Progenitor cell of endocrine pancreas (in vitro differentiated cells): ENCODE measurements at regions not wholly inside any gene's neighbourhood (a gene's known extent, or its start where the extent isn't known, plus 50 kb on each side); places are given as distances from the start of the nearest gene placed in this dataset.
"Not testable (repeated sequence)": the region's sequence is repeated elsewhere in the genome, so short reads cannot be mapped to it uniquely, and the experiment has no call there.

ENCODE experiments used
- DNase-seq: peaks from one replicate; pipeline ENCODE4 v3.0.0; 2021; ENCODE audit warnings: low spot score; ENCODE audit not compliant: unreplicated experiment
- H3K27ac Mint-ChIP-seq: 2 replicates; pipeline ENCODE4 v1.8.0; 2021; ENCODE audit warnings: mild to moderate bottlenecking, moderate library complexity, mixed read lengths
- H3K27me3 Mint-ChIP-seq: 2 replicates; pipeline ENCODE4 v1.8.0; 2021; ENCODE audit warnings: mixed read lengths
- H3K36me3 Mint-ChIP-seq: 2 replicates; pipeline ENCODE4 v1.8.0; 2022; ENCODE audit warnings: mixed read lengths; ENCODE audit not compliant: insufficient read depth
- H3K4me1 Mint-ChIP-seq: 2 replicates; pipeline ENCODE4 v1.8.0; 2021; ENCODE audit warnings: low read depth, mixed read lengths
- H3K4me3 Mint-ChIP-seq: 2 replicates; pipeline ENCODE4 v1.8.0; 2021; ENCODE audit warnings: low read depth, mild to moderate bottlenecking, moderate library complexity, mixed read lengths
- H3K9me3 Mint-ChIP-seq: 2 replicates; pipeline ENCODE4 v1.8.0; 2021; ENCODE audit warnings: low read depth, mixed read lengths
- TF ChIP-seq, protein P1 (sequence below): fragments of 200-600 bp; sonication (generic); IDR thresholded peaks from one replicate; pipeline ENCODE4 v1.5.0; 2021; ENCODE audit warnings: antibody characterized with exemption, mild to moderate bottlenecking; ENCODE audit not compliant: unreplicated experiment

DNA sequence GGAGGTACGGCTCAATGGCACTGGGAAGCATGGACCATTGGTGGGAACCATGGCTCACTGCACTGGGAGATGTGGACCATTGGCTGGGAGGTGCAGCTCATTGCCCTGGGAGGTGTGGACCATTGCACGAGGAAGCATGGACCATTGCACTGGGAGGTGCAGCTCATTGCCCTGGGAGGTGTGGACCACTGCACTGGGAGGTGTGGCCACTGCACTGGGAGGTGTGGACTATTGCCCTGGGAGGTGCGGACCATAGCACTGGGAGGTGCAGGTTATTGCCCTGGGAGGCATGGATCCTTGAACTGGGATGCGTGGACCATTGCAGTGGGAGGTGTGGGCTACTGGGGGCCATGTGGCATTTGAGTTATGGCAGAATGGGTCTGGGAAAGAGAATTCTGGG is 195.4 kb upstream of the PLGLB1 start:
- H3K27me3 Mint-ChIP-seq, H3K4me3 Mint-ChIP-seq, DNase-seq, H3K9me3 Mint-ChIP-seq, H3K4me1 Mint-ChIP-seq, H3K36me3 Mint-ChIP-seq, H3K27ac Mint-ChIP-seq: not testable (repeated sequence)

DNA sequence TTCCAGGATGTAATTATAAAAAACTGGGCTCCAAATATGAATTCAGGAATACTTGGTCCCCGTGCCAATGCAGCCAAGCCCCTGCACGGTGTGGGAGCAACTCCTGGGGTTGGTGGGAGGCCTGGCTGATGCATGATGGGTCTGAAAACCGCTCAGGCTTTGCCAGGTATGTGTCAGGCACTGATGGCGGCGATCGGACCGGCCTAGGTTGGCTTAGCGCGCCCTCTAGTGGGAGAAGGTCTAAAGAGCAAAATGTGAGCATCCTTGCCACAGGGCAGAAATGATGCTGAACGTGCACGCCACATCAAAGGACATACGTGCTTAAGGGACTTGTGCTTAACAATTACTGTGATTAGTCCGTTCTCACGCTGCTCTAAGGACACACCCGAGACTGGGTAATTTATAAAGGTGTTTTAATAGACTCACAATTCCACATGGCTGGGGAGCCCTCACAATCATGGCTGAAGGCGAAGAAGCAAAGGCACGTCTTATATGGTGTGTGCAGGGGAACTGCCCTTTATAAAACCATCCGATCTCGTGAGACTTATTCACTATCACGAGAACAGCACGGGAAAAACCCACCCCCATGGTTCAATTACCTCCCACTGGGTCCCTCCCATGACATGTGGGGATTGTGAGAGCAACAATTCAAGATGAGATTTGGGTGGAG is 196.2 kb upstream of the PLGLB1 start:
- not testable (repeated sequence) for H3K4me1 Mint-ChIP-seq, H3K36me3 Mint-ChIP-seq, DNase-seq, H3K9me3 Mint-ChIP-seq, H3K27me3 Mint-ChIP-seq, H3K27ac Mint-ChIP-seq, H3K4me3 Mint-ChIP-seq

DNA sequence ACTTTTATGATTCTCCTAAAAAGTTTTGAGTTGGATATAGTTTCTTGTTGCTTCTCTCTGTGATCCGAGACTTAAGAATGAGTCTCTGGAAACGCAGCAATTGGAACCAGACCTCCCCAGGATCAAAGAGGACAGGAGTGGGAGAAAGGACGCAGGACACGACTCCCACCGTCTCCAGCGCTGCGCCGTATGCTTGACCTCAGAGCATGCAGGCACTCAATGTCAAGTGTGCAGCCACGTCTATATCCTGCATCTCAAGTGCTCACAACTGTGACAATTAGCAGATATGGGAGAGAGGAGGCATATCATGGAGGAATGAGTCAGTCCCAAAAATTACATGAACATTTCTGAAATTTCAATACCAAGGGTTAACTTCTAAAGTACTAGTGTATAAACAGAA is 199.0 kb upstream of the PLGLB1 start:
- peaks cover 11% of the 10 kb centered on the region for H3K27me3 Mint-ChIP-seq
- H3K4me1 Mint-ChIP-seq, DNase-seq, H3K9me3 Mint-ChIP-seq, H3K4me3 Mint-ChIP-seq, H3K27ac Mint-ChIP-seq, H3K36me3 Mint-ChIP-seq: not testable (repeated sequence)

DNA sequence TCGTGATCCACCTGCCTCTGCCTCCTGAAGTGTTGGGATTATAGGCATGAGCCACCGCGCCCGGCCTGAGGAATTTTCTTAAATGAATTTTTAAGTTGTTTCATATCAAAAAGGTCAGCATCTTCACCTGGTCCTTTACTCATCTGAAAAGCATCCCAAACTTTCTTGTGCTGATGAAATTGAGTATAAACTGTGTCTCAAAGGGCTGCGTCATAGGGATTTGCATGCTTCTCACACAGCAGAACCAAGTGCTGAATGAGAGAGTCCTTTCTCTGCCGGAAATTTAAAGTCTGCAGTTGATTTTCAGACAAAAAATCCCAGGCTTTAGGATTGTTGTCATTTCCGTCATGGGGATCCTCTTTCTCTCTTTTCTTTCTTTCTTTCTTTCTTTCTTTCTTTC is 200.5 kb upstream of the PLGLB1 start:
- H3K27ac Mint-ChIP-seq, H3K4me1 Mint-ChIP-seq, DNase-seq, H3K4me3 Mint-ChIP-seq, H3K9me3 Mint-ChIP-seq, H3K36me3 Mint-ChIP-seq: not testable (repeated sequence)
- peaks cover 14% of the 10 kb centered on the region for H3K27me3 Mint-ChIP-seq

DNA sequence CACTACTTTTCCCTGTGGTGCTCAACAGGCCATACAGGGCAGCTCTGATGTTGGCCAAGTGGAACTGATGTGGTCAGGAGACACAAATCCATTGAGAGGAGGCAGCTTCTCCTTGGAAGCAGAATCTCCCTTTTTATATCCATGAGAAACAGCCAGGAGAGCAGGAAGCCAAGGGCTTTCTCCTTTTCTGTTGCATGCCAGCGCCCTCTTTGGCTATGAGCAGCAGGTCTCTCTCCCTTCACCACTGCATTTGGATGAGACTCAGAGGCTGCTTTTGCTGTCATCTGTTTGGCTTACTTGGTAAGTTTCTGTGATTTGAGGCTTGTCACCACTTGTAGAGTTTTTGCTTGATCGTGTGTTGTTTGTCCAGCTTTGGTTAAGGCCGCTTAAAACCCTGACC is 202.2 kb upstream of the PLGLB1 start:
- not testable (repeated sequence) for H3K27ac Mint-ChIP-seq, H3K36me3 Mint-ChIP-seq, DNase-seq, H3K4me1 Mint-ChIP-seq, H3K4me3 Mint-ChIP-seq, H3K9me3 Mint-ChIP-seq
- peaks cover 12% of the 10 kb centered on the region for H3K27me3 Mint-ChIP-seq

DNA sequence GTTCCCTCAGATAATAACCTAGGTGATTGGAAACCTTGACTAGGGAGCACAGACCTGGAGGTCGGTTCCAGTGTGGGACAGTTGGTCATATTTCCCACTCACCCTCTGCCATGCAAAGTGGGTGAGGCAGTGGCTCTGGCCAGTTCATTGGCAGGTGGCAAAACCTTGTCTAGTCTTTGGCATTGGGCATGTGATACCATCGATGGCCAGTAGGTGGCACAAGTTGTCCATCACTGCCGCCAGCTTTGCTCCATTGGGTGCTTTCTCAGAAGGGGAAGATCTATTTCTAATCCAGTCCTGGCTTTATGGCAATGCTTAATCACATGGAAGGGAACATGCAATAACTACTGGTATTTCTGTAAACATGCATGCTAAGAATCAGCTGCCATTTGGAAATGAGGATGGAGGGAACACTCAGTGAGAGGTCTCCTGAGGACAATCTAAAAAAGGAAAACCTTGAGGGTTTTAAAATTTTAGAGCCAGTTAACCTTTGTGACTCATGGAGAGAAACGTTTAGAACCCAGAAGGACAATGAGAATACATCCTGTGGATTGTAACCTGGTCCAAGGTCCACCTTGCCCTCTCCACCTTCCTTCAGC is 207.5 kb upstream of the PLGLB1 start:
- H3K9me3 Mint-ChIP-seq, H3K36me3 Mint-ChIP-seq, H3K4me1 Mint-ChIP-seq, H3K27ac Mint-ChIP-seq, DNase-seq, H3K4me3 Mint-ChIP-seq, H3K27me3 Mint-ChIP-seq: not testable (repeated sequence)
- TF ChIP-seq, protein P1, sequence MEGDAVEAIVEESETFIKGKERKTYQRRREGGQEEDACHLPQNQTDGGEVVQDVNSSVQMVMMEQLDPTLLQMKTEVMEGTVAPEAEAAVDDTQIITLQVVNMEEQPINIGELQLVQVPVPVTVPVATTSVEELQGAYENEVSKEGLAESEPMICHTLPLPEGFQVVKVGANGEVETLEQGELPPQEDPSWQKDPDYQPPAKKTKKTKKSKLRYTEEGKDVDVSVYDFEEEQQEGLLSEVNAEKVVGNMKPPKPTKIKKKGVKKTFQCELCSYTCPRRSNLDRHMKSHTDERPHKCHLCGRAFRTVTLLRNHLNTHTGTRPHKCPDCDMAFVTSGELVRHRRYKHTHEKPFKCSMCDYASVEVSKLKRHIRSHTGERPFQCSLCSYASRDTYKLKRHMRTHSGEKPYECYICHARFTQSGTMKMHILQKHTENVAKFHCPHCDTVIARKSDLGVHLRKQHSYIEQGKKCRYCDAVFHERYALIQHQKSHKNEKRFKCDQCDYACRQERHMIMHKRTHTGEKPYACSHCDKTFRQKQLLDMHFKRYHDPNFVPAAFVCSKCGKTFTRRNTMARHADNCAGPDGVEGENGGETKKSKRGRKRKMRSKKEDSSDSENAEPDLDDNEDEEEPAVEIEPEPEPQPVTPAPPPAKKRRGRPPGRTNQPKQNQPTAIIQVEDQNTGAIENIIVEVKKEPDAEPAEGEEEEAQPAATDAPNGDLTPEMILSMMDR: peak; percentile 52

DNA sequence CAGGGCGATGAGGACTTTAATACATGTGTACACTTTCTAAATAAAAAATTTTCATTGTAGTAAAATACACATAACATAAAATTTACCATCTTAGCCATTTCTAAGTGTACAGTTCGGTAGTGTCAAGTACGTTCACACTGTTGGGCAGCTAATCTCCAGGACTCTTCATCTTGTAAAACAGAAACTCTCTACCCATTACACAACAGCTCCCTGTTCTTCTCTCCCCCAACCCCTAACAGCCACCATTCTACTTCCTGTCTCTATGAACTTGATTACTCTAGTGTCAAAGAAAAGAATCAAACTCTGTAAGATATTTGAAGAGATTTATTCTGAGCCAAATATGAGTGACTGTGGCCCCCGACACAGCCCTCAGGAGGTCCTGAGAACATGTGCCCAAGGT is 208.3 kb upstream of the PLGLB1 start:
- not testable (repeated sequence) for H3K27me3 Mint-ChIP-seq, H3K4me1 Mint-ChIP-seq, DNase-seq, H3K9me3 Mint-ChIP-seq, H3K27ac Mint-ChIP-seq, H3K36me3 Mint-ChIP-seq, H3K4me3 Mint-ChIP-seq

DNA sequence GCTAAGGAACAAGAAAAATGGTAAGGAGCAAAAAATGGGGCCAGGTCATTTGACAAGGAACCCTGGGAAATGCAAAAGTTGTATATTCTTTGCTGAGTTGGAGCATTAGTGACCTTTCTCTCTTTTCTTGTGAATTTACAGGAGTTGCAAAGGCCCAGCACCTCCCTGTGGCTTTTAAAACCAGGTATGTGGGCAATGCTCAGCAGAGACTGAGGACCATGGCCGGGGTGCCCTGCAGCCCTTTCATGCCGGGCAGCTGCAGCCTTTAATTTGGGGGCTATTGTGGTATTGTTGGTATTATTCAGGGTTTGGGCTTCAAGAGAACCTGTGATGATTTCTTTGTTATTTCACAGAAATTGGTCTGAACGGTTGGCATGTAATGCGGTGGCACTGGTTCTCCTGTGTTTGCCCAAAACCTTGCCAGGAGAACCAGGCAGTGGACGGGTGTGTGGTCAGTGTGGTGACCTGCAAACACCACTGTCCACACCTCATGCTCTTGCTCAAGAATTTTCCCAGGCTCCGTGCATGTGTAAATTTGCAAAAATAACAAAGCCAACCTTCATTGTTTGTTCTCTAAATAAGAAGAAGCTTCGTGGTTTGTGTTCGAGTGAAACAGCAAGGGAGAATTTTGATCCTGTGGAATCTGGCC is 213.8 kb upstream of the PLGLB1 start:
- not testable (repeated sequence) for H3K4me3 Mint-ChIP-seq, H3K36me3 Mint-ChIP-seq, H3K4me1 Mint-ChIP-seq, H3K27ac Mint-ChIP-seq, H3K9me3 Mint-ChIP-seq, DNase-seq, H3K27me3 Mint-ChIP-seq

DNA sequence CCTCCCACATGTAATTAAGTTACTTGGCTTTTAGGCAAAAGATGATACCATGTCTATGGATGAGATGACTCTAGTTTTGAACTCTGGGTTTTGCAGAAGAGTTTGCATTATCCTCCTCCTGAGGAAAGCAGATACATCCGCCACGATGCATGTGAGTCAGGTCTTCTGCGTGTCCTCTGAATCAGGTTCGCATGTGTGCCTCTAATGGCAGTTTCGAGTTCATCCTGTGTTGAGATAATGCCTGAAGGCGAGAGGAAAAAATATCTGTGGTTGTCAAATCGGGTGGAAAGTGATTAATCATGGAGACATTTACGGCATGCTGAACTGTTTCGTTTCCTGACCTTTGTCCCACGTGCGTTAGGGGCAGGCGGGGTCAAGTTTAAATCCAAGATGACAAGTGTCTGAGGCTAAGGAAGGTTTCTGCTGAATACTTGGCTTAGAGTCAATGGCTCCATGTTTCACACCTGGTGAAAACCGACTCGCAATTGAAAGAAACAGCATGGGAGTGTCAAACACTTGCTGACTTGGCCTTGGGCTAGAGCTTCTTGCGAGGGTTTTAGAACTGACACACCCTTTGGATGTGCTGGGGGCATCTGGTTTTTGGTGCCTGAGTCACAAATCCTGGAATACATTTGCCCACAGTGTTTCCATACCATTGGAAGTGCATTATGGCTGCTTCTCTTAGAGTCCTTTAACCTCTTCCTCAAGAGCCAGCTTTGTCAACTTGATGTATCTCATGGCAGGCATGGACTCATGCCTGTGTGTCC is 216.1 kb upstream of the PLGLB1 start:
- H3K27me3 Mint-ChIP-seq, DNase-seq, H3K4me1 Mint-ChIP-seq, H3K27ac Mint-ChIP-seq, H3K36me3 Mint-ChIP-seq, H3K4me3 Mint-ChIP-seq, H3K9me3 Mint-ChIP-seq: not testable (repeated sequence)

DNA sequence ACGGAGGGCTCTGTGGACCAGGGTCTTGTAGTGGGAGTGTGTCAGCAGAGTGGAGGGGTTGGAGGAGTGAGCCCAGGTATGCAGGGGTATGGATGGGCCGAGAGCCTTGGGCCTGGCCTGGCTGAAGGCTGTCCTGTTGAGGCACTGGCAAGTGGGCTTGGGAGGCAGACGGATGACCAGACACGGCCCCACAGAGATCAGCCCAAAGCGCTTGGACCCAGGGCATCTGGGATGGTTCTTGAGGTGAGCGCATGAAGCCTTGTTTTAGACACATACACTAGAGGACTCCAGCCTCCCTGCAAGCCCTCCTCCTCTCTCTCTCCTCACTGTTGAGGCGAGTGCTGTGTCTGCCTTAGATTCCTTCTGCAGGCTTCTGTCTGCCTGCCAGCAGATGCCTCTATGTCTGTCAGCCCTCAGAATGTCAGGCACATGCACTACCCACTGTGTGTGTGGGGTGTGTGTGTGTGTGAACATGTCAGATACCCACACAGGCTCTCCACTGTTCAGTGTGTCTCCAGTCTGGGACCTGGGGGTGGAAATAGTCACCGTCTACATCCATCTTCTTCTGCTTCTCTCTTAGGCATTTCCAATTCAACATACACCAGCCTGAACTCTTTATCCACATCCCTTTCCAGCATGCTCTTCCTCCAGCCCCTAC is 218.0 kb upstream of the PLGLB1 start:
- H3K27me3 Mint-ChIP-seq, H3K4me3 Mint-ChIP-seq, H3K4me1 Mint-ChIP-seq, H3K27ac Mint-ChIP-seq, DNase-seq, H3K9me3 Mint-ChIP-seq, H3K36me3 Mint-ChIP-seq: not testable (repeated sequence)

DNA sequence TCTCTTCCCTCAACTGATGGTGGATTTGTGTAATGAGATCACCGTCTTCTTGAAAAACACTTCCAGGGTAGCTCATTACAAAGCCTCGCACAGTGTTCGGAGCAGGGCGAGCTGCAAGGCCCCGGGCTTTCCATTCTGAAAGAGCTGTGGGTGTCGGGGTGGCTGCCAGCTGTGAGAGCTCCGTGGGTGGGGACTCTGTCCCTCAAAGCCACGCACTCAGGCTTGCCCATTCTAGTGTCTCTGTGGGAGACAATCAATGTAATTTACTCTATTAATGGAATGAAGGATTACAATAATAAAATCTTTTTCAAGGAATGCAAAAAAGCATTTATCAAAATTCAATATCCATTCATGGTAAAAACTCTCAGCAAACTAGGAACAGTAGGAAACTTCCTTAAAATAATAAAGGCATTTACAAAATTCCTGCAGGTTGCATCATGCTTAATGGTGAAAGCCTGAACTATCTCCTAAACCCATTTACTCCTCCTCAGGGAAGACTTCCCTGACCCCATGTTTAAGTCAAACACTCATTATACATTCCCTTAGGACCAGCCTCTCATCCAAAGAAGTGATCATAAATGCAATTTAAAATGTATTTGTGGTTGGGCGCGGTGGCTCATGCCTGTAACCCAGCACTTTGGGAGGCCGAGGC is 224.5 kb upstream of the PLGLB1 start:
- H3K36me3 Mint-ChIP-seq: not testable (repeated sequence)

More for the DNA sequence above, 224.5 kb upstream of the PLGLB1 start:
- H3K4me1 Mint-ChIP-seq, H3K27me3 Mint-ChIP-seq, H3K9me3 Mint-ChIP-seq, H3K4me3 Mint-ChIP-seq, H3K27ac Mint-ChIP-seq, DNase-seq: not testable (repeated sequence)
